ENCODE measurements at regions not wholly inside any gene's neighbourhood (a gene's known extent, or its start where the extent isn't known, plus 50 kb on each side); places are given as distances from the start of the nearest gene placed in this dataset.
"Not testable (repeated sequence)": the region's sequence is repeated elsewhere in the genome, so short reads cannot be mapped to it uniquely, and the experiment has no call there.

GRCh38 chr13:22925881-22926747 lies 254.7 kb upstream of the SGCG start:
- peaks cover 57% of the 10 kb centered on the region for H3K27me3 Mint-ChIP-seq
- no peaks in the 10 kb centered on the region for H3K36me3 Mint-ChIP-seq
- DNase-seq, result no peak
- H3K9me3 Mint-ChIP-seq, result peaks cover 1% of the 10 kb centered on the region
- peak overlapping the region; percentile 52 for H3K4me3 Mint-ChIP-seq
- no peak overlapping the region for H3K27ac Mint-ChIP-seq
- peaks cover 4% of the 10 kb centered on the region for H3K4me1 Mint-ChIP-seq

GRCh38 chr13:22926748-22927400 lies 253.9 kb upstream of the SGCG start:
- Mint-ChIP-seq H3K4me1 (peaks cover 4% of the 10 kb centered on the region), H3K4me3 (no peak overlapping the region), H3K36me3 (no peaks in the 10 kb centered on the region), H3K9me3 (peaks cover 1% of the 10 kb centered on the region), H3K27ac (no peak overlapping the region), H3K27me3 (peaks cover 50% of the 10 kb centered on the region)
- DNase-seq, result no peak

GRCh38 chr13:22927845-22928244 lies 252.9 kb upstream of the SGCG start:
- H3K27me3 Mint-ChIP-seq, result peaks cover 43% of the 10 kb centered on the region
- not testable (repeated sequence) for H3K4me1 Mint-ChIP-seq, H3K9me3 Mint-ChIP-seq, H3K27ac Mint-ChIP-seq, DNase-seq, H3K36me3 Mint-ChIP-seq, H3K4me3 Mint-ChIP-seq

GRCh38 chr13:22929381-22930126 lies 251.2 kb upstream of the SGCG start:
- Mint-ChIP-seq H3K9me3 (peaks cover 1% of the 10 kb centered on the region), H3K27ac (no peak overlapping the region), H3K36me3 (no peaks in the 10 kb centered on the region), H3K4me3 (no peak overlapping the region), H3K4me1 (peaks cover 4% of the 10 kb centered on the region), H3K27me3 (peaks cover 35% of the 10 kb centered on the region)
- no peak for DNase-seq

- H3K4me1 Mint-ChIP-seq, result no peaks in the 10 kb centered on the region
- H3K27ac Mint-ChIP-seq, result no peak overlapping the region
Measured at GRCh38 chr13:22931576-22931975, 249.2 kb upstream of the SGCG start.

GRCh38 chr13:22932632-22933412 lies 248.0 kb upstream of the SGCG start:
- not testable (repeated sequence) for H3K9me3 Mint-ChIP-seq, DNase-seq, H3K36me3 Mint-ChIP-seq, H3K27ac Mint-ChIP-seq, H3K4me3 Mint-ChIP-seq, H3K4me1 Mint-ChIP-seq, H3K27me3 Mint-ChIP-seq

More at GRCh38 chr13:22931576-22931975, 249.2 kb upstream of the SGCG start:
- no peak for DNase-seq
- H3K27me3 Mint-ChIP-seq, result peaks cover 15% of the 10 kb centered on the region
- H3K36me3 Mint-ChIP-seq, result no peaks in the 10 kb centered on the region
- H3K4me3 Mint-ChIP-seq, result no peak overlapping the region
- no peaks in the 10 kb centered on the region for H3K9me3 Mint-ChIP-seq

GRCh38 chr13:22933571-22934181 lies 247.1 kb upstream of the SGCG start:
- DNase-seq, result no peak
- no peak overlapping the region for H3K27ac Mint-ChIP-seq
- no peak overlapping the region for H3K4me3 Mint-ChIP-seq
- no peaks in the 10 kb centered on the region for H3K9me3 Mint-ChIP-seq
- no peaks in the 10 kb centered on the region for H3K27me3 Mint-ChIP-seq
- no peaks in the 10 kb centered on the region for H3K36me3 Mint-ChIP-seq
- H3K4me1 Mint-ChIP-seq, result no peaks in the 10 kb centered on the region

GRCh38 chr13:22934744-22935523 lies 245.8 kb upstream of the SGCG start:
- no peak for DNase-seq
- no peaks in the 10 kb centered on the region for H3K4me1 Mint-ChIP-seq
- no peak overlapping the region for H3K4me3 Mint-ChIP-seq
- H3K27me3 Mint-ChIP-seq, result no peaks in the 10 kb centered on the region
- no peak overlapping the region for H3K27ac Mint-ChIP-seq
- no peaks in the 10 kb centered on the region for H3K36me3 Mint-ChIP-seq
- no peaks in the 10 kb centered on the region for H3K9me3 Mint-ChIP-seq

GRCh38 chr13:22936228-22936627 lies 244.6 kb upstream of the SGCG start:
- no peak overlapping the region for H3K4me3 Mint-ChIP-seq
- H3K9me3 Mint-ChIP-seq, result no peaks in the 10 kb centered on the region
- H3K27me3 Mint-ChIP-seq, result no peaks in the 10 kb centered on the region
- H3K27ac Mint-ChIP-seq, result no peak overlapping the region
- H3K36me3 Mint-ChIP-seq, result no peaks in the 10 kb centered on the region
- DNase-seq, result no peak
- H3K4me1 Mint-ChIP-seq, result no peaks in the 10 kb centered on the region

GRCh38 chr13:22937241-22937640 lies 243.5 kb upstream of the SGCG start:
- Mint-ChIP-seq H3K36me3 (no peaks in the 10 kb centered on the region), H3K4me1 (no peaks in the 10 kb centered on the region), H3K27ac (no peak overlapping the region), H3K27me3 (no peaks in the 10 kb centered on the region), H3K9me3 (no peaks in the 10 kb centered on the region), H3K4me3 (no peak overlapping the region)
- no peak for DNase-seq

- DNase-seq, result no peak
- no peaks in the 10 kb centered on the region for H3K27me3 Mint-ChIP-seq
- no peak overlapping the region for H3K27ac Mint-ChIP-seq
- H3K9me3 Mint-ChIP-seq, result no peaks in the 10 kb centered on the region
- H3K36me3 Mint-ChIP-seq, result no peaks in the 10 kb centered on the region
- H3K4me3 Mint-ChIP-seq, result no peak overlapping the region
- H3K4me1 Mint-ChIP-seq, result no peaks in the 10 kb centered on the region
Measured at GRCh38 chr13:22937953-22938352, 242.8 kb upstream of the SGCG start.

GRCh38 chr13:22938576-22938975 lies 242.2 kb upstream of the SGCG start:
- Mint-ChIP-seq H3K4me1 (no peaks in the 10 kb centered on the region), H3K9me3 (no peaks in the 10 kb centered on the region), H3K36me3 (no peaks in the 10 kb centered on the region), H3K27me3 (no peaks in the 10 kb centered on the region), H3K27ac (no peak overlapping the region), H3K4me3 (no peak overlapping the region)
- no peak for DNase-seq

- H3K27me3 Mint-ChIP-seq, result no peaks in the 10 kb centered on the region
- no peaks in the 10 kb centered on the region for H3K4me1 Mint-ChIP-seq
- DNase-seq, result no peak
- no peak overlapping the region for H3K4me3 Mint-ChIP-seq
- no peaks in the 10 kb centered on the region for H3K9me3 Mint-ChIP-seq
- H3K27ac Mint-ChIP-seq, result no peak overlapping the region
- no peaks in the 10 kb centered on the region for H3K36me3 Mint-ChIP-seq
Measured at GRCh38 chr13:22939157-22939556, 241.6 kb upstream of the SGCG start.

All from activated naive CD8-positive, alpha-beta T cell treated with anti-CD3 and anti-CD28 coated beads for 36 hours (primary cell).